GM23338 (cell line): ENCODE measurements at regions not wholly inside any gene's neighbourhood (a gene's known extent, or its start where the extent isn't known, plus 50 kb on each side); places are given as distances from the start of the nearest gene placed in this dataset.
"Not testable (repeated sequence)": the region's sequence is repeated elsewhere in the genome, so short reads cannot be mapped to it uniquely, and the experiment has no call there.

ENCODE experiments used
- ATAC-seq: fragments of 200-7000 bp; cut with Tn5 transposase; 3 replicates; pipeline ENCODE4 v1.9.1; 2020
- DNase-seq: peaks from one replicate; pipeline ENCODE4 v3.0.0-alpha.2; 2015; ENCODE audit warnings: low spot score
- H2AFZ ChIP-seq: fragments of 200-600 bp; sonication (generic); 2 replicates; pipeline ENCODE4 v1.8.0; 2016; ENCODE audit warnings: antibody characterized with exemption, mild to moderate bottlenecking, moderate library complexity
- H3F3A ChIP-seq: fragments of 200-600 bp; sonication (generic); replicated peaks from 2 replicates; pipeline ENCODE4 v1.8.0; 2017; ENCODE audit warnings: antibody characterized with exemption, mixed run types, low read depth
- H3K27ac ChIP-seq: fragments of 200-600 bp; sonication (generic); 2 replicates; pipeline ENCODE4 v1.6.1; 2016; ENCODE audit warnings: low read depth
- H3K27me3 ChIP-seq: fragments of 200-600 bp; sonication (generic); 2 replicates; pipeline ENCODE4 v1.8.0; 2016; ENCODE audit warnings: mild to moderate bottlenecking, mixed run types, moderate library complexity; ENCODE audit not compliant: insufficient read depth
- H3K36me3 ChIP-seq: fragments of 200-600 bp; sonication (generic); 2 replicates; pipeline ENCODE4 v1.8.0; 2016; ENCODE audit warnings: mild to moderate bottlenecking; ENCODE audit not compliant: insufficient read depth
- H3K4me1 ChIP-seq: fragments of 200-600 bp; sonication (generic); 2 replicates; pipeline ENCODE4 v1.8.0; 2016; ENCODE audit warnings: mild to moderate bottlenecking, moderate library complexity; ENCODE audit not compliant: insufficient read depth
- H3K4me2 ChIP-seq: fragments of 200-600 bp; sonication (generic); 2 replicates; pipeline ENCODE4 v1.7.1; 2017; ENCODE audit warnings: mixed run types
- H3K4me3 ChIP-seq: fragments of 200-600 bp; sonication (generic); 2 replicates; pipeline ENCODE4 v1.6.1; 2016; ENCODE audit warnings: mixed run types
- H3K79me2 ChIP-seq: fragments of 200-600 bp; sonication (generic); replicated peaks from 2 replicates; pipeline ENCODE4 v1.8.0; 2017; ENCODE audit warnings: mild to moderate bottlenecking; ENCODE audit not compliant: insufficient read depth
- H3K9me2 ChIP-seq: fragments of 200-600 bp; sonication (generic); 2 replicates; pipeline ENCODE4 v1.8.0; 2017; ENCODE audit not compliant: insufficient read depth
- H4K20me1 ChIP-seq: fragments of 200-600 bp; sonication (generic); replicated peaks from 2 replicates; pipeline ENCODE4 v1.8.0; 2017; ENCODE audit warnings: mild to moderate bottlenecking; ENCODE audit not compliant: insufficient read depth
- H3K27ac Mint-ChIP-seq: 2 replicates; pipeline ENCODE4 v1.8.0; 2020; ENCODE audit warnings: inconsistent platforms, mild to moderate bottlenecking, moderate library complexity, mixed read lengths
- H3K27me3 Mint-ChIP-seq: 3 replicates; pipeline ENCODE4 v1.8.0; 2022; ENCODE audit warnings: low read depth, mild to moderate bottlenecking, moderate library complexity, mixed read lengths, inconsistent platforms; ENCODE audit not compliant: insufficient read depth, poor library complexity
- H3K36me3 Mint-ChIP-seq: 3 replicates; pipeline ENCODE4 v1.8.0; 2021; ENCODE audit warnings: low read depth, mild to moderate bottlenecking, inconsistent platforms, moderate library complexity, mixed read lengths
- H3K4me1 Mint-ChIP-seq: 3 replicates; pipeline ENCODE4 v1.8.0; 2020; ENCODE audit warnings: mild to moderate bottlenecking, inconsistent platforms, mixed read lengths
- H3K4me3 Mint-ChIP-seq: 3 replicates; pipeline ENCODE4 v1.8.0; 2021; ENCODE audit warnings: moderate library complexity, mild to moderate bottlenecking, inconsistent platforms, mixed read lengths
- H3K9me3 Mint-ChIP-seq: 3 replicates; pipeline ENCODE4 v1.8.0; 2020; ENCODE audit warnings: moderate library complexity, mild to moderate bottlenecking, inconsistent platforms, mixed read lengths
- EZH2 ChIP-seq: fragments of 200-600 bp; sonication (generic); IDR thresholded peaks from one replicate; pipeline ENCODE4 v1.8.0; 2017; ENCODE audit warnings: antibody characterized with exemption, mild to moderate bottlenecking, low read depth; ENCODE audit not compliant: unreplicated experiment
- JUNB ChIP-seq: IDR thresholded peaks from one replicate; pipeline ENCODE4 v1.6.1; 2016; ENCODE audit warnings: antibody characterized with exemption; ENCODE audit not compliant: unreplicated experiment
- TF ChIP-seq, protein P1 (sequence below), 2 experiments: fragments of 200-600 bp in 1 of 2; sonication (generic) in 1 of 2; conservative IDR thresholded peaks; 2 replicates each; pipeline versions ENCODE4 v1.5.1 to v1.6.1; 2016 to 2017; ENCODE audit warnings: antibody characterized with exemption in 2 of 2, low read depth in 2 of 2, mild to moderate bottlenecking in 2 of 2, moderate library complexity in 1 of 2
- TF ChIP-seq, protein P2 (sequence below): fragments of 250-450 bp; sonication (Bioruptor Pico); IDR thresholded peaks from 2 replicates; pipeline ENCODE4 v1.5.0; 2020; ENCODE audit warnings: mild to moderate bottlenecking, moderate library complexity

DNA sequence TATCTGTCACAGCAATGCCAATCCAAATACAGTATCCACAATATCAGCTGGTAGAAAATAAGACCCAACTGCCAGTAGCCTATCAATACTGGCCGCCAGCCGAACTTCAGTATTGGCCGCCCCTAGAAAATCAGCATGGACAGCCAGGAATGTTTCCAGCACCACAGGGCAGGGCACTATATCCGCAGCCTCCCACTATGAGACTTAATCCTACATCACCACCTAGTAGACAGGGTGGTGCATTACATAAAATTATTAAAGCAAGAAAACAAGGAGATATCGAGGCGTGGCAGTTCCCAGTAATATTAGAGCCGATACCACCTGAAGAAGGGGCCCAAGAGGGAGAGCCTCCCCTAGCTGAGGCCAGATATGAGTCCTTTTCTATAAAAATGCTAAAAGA is 111.3 kb downstream of the ZNF486 start:
- peaks cover 5% of the 10 kb centered on the region for H3K27me3 Mint-ChIP-seq
- no peak for TF ChIP-seq JUNB
- TF ChIP-seq, protein P1, sequence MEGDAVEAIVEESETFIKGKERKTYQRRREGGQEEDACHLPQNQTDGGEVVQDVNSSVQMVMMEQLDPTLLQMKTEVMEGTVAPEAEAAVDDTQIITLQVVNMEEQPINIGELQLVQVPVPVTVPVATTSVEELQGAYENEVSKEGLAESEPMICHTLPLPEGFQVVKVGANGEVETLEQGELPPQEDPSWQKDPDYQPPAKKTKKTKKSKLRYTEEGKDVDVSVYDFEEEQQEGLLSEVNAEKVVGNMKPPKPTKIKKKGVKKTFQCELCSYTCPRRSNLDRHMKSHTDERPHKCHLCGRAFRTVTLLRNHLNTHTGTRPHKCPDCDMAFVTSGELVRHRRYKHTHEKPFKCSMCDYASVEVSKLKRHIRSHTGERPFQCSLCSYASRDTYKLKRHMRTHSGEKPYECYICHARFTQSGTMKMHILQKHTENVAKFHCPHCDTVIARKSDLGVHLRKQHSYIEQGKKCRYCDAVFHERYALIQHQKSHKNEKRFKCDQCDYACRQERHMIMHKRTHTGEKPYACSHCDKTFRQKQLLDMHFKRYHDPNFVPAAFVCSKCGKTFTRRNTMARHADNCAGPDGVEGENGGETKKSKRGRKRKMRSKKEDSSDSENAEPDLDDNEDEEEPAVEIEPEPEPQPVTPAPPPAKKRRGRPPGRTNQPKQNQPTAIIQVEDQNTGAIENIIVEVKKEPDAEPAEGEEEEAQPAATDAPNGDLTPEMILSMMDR (conservative IDR thresholded peaks at IDR 0.05; ENCODE audit: low read depth in 2 of 2) = peak; percentile 59 to 95
- Histone ChIP-seq H3K4me1 (peaks cover 4% of the 10 kb centered on the region), H3K27me3 (no peaks in the 10 kb centered on the region), H3K9me2 (no peaks in the 10 kb centered on the region), H3F3A (no peaks in the 10 kb centered on the region), H3K36me3 (no peaks in the 10 kb centered on the region), H3K4me3 (no peak overlapping the region), H3K4me2 (no peak overlapping the region), H2AFZ (no peak overlapping the region), H3K79me2 (no peaks in the 10 kb centered on the region), H4K20me1 (no peaks in the 10 kb centered on the region), H3K27ac (no peak overlapping the region)
- no peak overlapping the region for H3K27ac Mint-ChIP-seq
- H3K9me3 Mint-ChIP-seq = no peaks in the 10 kb centered on the region
- no peaks in the 10 kb centered on the region for H3K36me3 Mint-ChIP-seq
- ATAC-seq = peak; percentile 98
- peaks cover 20% of the 10 kb centered on the region for H3K4me1 Mint-ChIP-seq
- DNase-seq = peak; percentile 90
- H3K4me3 Mint-ChIP-seq = no peak overlapping the region

DNA sequence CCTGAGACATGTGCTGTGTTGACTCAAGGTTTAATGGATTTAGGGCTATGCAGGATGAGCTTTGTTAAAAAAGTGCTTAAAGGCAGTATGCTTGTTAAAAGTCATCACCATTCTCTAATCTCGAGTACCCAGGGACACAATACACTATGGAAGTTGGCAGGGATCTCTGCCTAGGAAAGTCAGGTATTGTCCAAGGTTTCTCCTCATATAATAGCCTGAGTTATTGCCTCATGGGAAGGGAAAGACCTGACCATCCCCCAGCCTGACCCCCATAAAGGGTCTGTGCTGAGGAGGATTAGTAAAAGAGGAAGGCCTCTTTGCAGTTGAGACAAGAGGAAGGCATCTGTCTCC is 109.7 kb downstream of the ZNF486 start:
- H3K27ac Mint-ChIP-seq, H3K9me3 Mint-ChIP-seq, H3K4me3 Mint-ChIP-seq, H3K36me3 ChIP-seq, H3F3A ChIP-seq, H2AFZ ChIP-seq, H3K4me2 ChIP-seq, H3K4me3 ChIP-seq, H3K27me3 Mint-ChIP-seq, H3K36me3 Mint-ChIP-seq, H3K27ac ChIP-seq, H3K79me2 ChIP-seq, DNase-seq, H3K27me3 ChIP-seq, H3K4me1 ChIP-seq, H3K9me2 ChIP-seq, ATAC-seq, H4K20me1 ChIP-seq: not testable (repeated sequence)
- peaks cover 20% of the 10 kb centered on the region for H3K4me1 Mint-ChIP-seq

DNA sequence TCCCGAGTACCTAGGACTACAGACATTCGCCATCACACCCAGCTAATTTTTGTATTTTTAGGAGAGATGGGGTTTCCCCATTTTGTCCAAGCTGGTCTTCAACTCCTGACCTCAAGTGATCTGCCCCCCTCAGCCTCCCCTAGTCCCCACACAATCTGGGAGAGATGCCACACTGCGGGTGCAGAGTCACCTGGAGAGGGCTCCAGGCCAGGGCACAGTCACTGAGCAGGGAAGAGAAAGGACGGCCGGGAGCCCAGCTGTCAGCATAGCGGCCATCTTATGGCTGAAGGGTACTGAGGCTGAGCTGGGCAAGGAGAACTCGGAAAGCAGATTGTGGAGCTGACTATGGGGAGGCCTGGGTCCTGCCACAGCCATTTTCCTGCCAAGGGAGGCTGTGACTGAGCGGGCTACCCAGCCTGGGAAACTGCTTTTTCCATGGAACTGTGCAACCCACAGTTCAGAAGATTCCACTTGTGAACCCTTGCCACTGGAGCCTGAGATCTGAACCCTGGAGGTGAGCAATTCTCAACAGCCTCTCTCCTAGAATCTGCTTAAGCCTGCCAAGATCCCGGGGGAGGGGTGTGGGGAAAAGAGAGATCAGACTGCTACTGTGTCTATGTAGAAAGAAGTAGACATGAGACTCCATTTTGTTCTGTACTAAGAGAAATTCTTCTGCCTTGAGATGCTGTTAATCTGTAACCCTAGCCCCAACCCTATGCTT is 109.2 kb downstream of the ZNF486 start:
- H3K9me3 Mint-ChIP-seq = no peaks in the 10 kb centered on the region
- Histone ChIP-seq H3K4me2 (no peak overlapping the region), H3K4me1 (peaks cover 4% of the 10 kb centered on the region), H3K36me3 (no peaks in the 10 kb centered on the region), H4K20me1 (no peaks in the 10 kb centered on the region), H3F3A (no peaks in the 10 kb centered on the region), H3K9me2 (no peaks in the 10 kb centered on the region), H3K27me3 (no peaks in the 10 kb centered on the region), H3K27ac (no peak overlapping the region), H2AFZ (no peak overlapping the region), H3K4me3 (no peak overlapping the region), H3K79me2 (no peaks in the 10 kb centered on the region)
- peaks cover 20% of the 10 kb centered on the region for H3K4me1 Mint-ChIP-seq
- no peak for ATAC-seq
- peaks cover 5% of the 10 kb centered on the region for H3K27me3 Mint-ChIP-seq
- no peak overlapping the region for H3K27ac Mint-ChIP-seq
- DNase-seq = no peak
- H3K4me3 Mint-ChIP-seq = no peak overlapping the region
- no peaks in the 10 kb centered on the region for H3K36me3 Mint-ChIP-seq
- no peak for TF ChIP-seq EZH2
- TF ChIP-seq, protein P2, sequence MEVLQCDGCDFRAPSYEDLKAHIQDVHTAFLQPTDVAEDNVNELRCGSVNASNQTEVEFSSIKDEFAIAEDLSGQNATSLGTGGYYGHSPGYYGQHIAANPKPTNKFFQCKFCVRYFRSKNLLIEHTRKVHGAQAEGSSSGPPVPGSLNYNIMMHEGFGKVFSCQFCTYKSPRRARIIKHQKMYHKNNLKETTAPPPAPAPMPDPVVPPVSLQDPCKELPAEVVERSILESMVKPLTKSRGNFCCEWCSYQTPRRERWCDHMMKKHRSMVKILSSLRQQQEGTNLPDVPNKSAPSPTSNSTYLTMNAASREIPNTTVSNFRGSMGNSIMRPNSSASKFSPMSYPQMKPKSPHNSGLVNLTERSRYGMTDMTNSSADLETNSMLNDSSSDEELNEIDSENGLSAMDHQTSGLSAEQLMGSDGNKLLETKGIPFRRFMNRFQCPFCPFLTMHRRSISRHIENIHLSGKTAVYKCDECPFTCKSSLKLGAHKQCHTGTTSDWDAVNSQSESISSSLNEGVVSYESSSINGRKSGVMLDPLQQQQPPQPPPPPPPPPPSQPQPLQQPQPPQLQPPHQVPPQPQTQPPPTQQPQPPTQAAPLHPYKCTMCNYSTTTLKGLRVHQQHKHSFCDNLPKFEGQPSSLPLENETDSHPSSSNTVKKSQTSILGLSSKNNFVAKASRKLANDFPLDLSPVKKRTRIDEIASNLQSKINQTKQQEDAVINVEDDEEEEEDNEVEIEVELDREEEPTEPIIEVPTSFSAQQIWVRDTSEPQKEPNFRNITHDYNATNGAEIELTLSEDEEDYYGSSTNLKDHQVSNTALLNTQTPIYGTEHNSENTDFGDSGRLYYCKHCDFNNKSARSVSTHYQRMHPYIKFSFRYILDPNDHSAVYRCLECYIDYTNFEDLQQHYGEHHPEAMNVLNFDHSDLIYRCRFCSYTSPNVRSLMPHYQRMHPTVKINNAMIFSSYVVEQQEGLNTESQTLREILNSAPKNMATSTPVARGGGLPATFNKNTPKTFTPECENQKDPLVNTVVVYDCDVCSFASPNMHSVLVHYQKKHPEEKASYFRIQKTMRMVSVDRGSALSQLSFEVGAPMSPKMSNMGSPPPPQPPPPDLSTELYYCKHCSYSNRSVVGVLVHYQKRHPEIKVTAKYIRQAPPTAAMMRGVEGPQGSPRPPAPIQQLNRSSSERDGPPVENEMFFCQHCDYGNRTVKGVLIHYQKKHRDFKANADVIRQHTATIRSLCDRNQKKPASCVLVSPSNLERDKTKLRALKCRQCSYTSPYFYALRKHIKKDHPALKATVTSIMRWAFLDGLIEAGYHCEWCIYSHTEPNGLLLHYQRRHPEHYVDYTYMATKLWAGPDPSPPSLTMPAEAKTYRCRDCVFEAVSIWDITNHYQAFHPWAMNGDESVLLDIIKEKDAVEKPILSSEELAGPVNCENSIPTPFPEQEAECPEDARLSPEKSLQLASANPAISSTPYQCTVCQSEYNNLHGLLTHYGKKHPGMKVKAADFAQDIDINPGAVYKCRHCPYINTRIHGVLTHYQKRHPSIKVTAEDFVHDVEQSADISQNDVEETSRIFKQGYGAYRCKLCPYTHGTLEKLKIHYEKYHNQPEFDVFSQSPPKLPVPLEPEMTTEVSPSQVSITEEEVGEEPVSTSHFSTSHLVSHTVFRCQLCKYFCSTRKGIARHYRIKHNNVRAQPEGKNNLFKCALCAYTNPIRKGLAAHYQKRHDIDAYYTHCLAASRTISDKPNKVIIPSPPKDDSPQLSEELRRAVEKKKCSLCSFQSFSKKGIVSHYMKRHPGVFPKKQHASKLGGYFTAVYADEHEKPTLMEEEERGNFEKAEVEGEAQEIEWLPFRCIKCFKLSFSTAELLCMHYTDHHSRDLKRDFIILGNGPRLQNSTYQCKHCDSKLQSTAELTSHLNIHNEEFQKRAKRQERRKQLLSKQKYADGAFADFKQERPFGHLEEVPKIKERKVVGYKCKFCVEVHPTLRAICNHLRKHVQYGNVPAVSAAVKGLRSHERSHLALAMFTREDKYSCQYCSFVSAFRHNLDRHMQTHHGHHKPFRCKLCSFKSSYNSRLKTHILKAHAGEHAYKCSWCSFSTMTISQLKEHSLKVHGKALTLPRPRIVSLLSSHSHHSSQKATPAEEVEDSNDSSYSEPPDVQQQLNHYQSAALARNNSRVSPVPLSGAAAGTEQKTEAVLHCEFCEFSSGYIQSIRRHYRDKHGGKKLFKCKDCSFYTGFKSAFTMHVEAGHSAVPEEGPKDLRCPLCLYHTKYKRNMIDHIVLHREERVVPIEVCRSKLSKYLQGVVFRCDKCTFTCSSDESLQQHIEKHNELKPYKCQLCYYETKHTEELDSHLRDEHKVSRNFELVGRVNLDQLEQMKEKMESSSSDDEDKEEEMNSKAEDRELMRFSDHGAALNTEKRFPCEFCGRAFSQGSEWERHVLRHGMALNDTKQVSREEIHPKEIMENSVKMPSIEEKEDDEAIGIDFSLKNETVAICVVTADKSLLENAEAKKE (CRISPR knock-in tag) = no peak
- TF ChIP-seq, protein P1 (conservative IDR thresholded peaks at IDR 0.05; ENCODE audit: low read depth in 2 of 2) = no peak
